ENCODE measurements at regions not wholly inside any gene's neighbourhood (a gene's known extent, or its start where the extent isn't known, plus 50 kb on each side); places are given as distances from the start of the nearest gene placed in this dataset.
"Not testable (repeated sequence)": the region's sequence is repeated elsewhere in the genome, so short reads cannot be mapped to it uniquely, and the experiment has no call there.

- not testable (repeated sequence) for H3K4me1 ChIP-seq (ENCODE audit: control insufficient read depth in 3 of 3, insufficient read depth in 2 of 3, low read depth in 1 of 3, low read length in 2 of 3); H3K4me3 ChIP-seq (ENCODE audit: low read depth in 1 of 3, low read length in 3 of 3); FAIRE-seq; H3K27me3 ChIP-seq (ENCODE audit: control insufficient read depth in 3 of 3, insufficient read depth in 3 of 3, low read length in 3 of 3); H3K9me3 ChIP-seq (ENCODE audit: control insufficient read depth in 2 of 2, insufficient read depth in 1 of 2, low read depth in 1 of 2, low read length in 1 of 2); H3K36me3 ChIP-seq (ENCODE audit: control insufficient read depth in 3 of 3, insufficient read depth in 2 of 3, low read depth in 1 of 3, low read length in 3 of 3); DNase-seq; H3K27ac ChIP-seq (ENCODE audit: low read depth in 1 of 3, low read length in 2 of 3)
- 72 to 81% (median 78%) methylated on average over 1 of the region's 1 CpG for WGBS, 3 donors
These were observed 435.8 kb upstream of the DEFB115 start for GRCh38 chr20:30821615-30822014.

DNA sequence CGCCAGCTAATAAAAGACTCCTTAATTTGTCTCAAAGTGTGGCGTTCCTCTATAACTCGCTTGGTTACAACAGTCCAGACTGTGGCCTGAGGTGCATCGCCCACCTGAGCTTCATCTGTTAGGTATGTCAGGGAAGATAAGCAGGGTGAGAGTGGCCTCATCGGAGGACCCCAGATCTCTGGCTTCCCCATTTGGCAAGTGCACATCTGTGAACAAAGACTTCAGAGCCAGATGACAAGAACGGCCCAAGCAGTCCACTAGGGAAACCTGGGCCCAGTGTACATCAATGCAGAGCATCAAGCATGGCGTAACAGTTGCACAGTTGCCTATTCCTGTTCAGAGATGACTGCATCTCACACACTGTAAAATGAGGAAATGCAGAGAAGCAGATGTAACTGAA is 432.8 kb upstream of the DEFB115 start:
- H3K27ac ChIP-seq (ENCODE audit: low read depth in 1 of 3, low read length in 2 of 3); H3K36me3 ChIP-seq (ENCODE audit: control insufficient read depth in 3 of 3, insufficient read depth in 2 of 3, low read depth in 1 of 3, low read length in 3 of 3); H3K4me3 ChIP-seq (ENCODE audit: low read depth in 1 of 3, low read length in 3 of 3); H3K27me3 ChIP-seq (ENCODE audit: control insufficient read depth in 3 of 3, insufficient read depth in 3 of 3, low read length in 3 of 3); FAIRE-seq; H3K4me1 ChIP-seq (ENCODE audit: control insufficient read depth in 3 of 3, insufficient read depth in 2 of 3, low read depth in 1 of 3, low read length in 2 of 3); DNase-seq; H3K9me3 ChIP-seq (ENCODE audit: control insufficient read depth in 2 of 2, insufficient read depth in 1 of 2, low read depth in 1 of 2, low read length in 1 of 2): not testable (repeated sequence)
- 75 to 79% (median 77%) methylated on average over 7 of the region's 7 CpGs for whole genome bisulfite sequencing, 3 donors

DNA sequence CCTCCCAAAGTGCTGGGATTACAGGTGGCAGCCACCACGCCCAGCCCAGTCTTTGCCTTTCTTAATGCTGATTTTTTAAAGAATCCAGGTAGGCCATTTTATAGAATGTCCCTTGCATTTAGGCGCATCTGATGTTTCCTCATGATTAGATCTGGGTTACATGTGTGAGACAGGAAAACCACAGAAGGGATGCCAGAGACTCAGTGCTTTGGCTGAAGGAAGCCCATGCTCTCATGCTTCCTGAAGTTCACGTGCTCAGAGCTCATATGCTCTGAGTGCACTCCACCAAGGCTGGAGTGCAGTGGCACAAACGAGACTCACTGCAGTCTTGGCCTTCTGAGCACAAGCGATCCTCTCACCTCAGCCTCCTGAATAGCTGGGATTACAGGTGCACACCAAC is 411.5 kb upstream of the DEFB115 start:
- H3K4me1 ChIP-seq (ENCODE audit: control insufficient read depth in 3 of 3, insufficient read depth in 2 of 3, low read depth in 1 of 3, low read length in 2 of 3); H3K27me3 ChIP-seq (ENCODE audit: control insufficient read depth in 3 of 3, insufficient read depth in 3 of 3, low read length in 3 of 3); H3K4me3 ChIP-seq (ENCODE audit: low read depth in 1 of 3, low read length in 3 of 3); H3K36me3 ChIP-seq (ENCODE audit: control insufficient read depth in 3 of 3, insufficient read depth in 2 of 3, low read depth in 1 of 3, low read length in 3 of 3); H3K27ac ChIP-seq (ENCODE audit: low read depth in 1 of 3, low read length in 2 of 3); FAIRE-seq; H3K9me3 ChIP-seq (ENCODE audit: control insufficient read depth in 2 of 2, insufficient read depth in 1 of 2, low read depth in 1 of 2, low read length in 1 of 2); DNase-seq: not testable (repeated sequence)
- 73 to 77% (median 73%) methylated on average over 5 of the region's 5 CpGs for WGBS, 3 donors

- not testable (repeated sequence) for H3K27me3 ChIP-seq (ENCODE audit: control insufficient read depth in 3 of 3, insufficient read depth in 3 of 3, low read length in 3 of 3); DNase-seq; H3K36me3 ChIP-seq (ENCODE audit: control insufficient read depth in 3 of 3, insufficient read depth in 2 of 3, low read depth in 1 of 3, low read length in 3 of 3); H3K4me3 ChIP-seq (ENCODE audit: low read depth in 1 of 3, low read length in 3 of 3); H3K27ac ChIP-seq (ENCODE audit: low read depth in 1 of 3, low read length in 2 of 3); H3K4me1 ChIP-seq (ENCODE audit: control insufficient read depth in 3 of 3, insufficient read depth in 2 of 3, low read depth in 1 of 3, low read length in 2 of 3); FAIRE-seq
- 73 to 79% (median 79%) methylated on average over 11 to 12 of the region's 12 CpGs for WGBS, 3 donors
- H3K9me3 ChIP-seq (ENCODE audit: control insufficient read depth in 2 of 2, insufficient read depth in 1 of 2, low read depth in 1 of 2, low read length in 1 of 2), result peaks cover 3 to 21% of the 10 kb centered on the region in 2 donors
These were observed 389.2 kb upstream of the DEFB115 start for GRCh38 chr20:30868271-30868670.

DNA sequence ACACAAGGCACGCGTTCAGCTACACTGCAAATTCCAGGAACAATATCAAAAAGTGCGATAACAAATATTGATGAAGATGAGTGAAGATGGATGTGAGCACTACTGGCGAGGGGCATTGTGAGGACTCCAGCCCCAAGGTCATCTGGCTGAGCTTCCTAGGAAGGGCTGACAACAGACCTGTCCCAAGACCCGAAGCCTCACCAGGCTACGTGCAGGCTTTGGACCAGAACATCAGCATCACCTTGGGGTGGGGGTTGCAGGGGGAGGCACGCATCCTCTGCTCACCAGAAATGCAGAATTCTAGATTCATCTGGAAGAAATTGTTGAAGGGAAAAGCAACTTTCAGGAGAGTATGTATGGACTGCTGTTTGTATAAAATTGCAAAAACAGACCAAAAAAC is 386.3 kb upstream of the DEFB115 start:
- not testable (repeated sequence) for H3K36me3 ChIP-seq (ENCODE audit: control insufficient read depth in 3 of 3, insufficient read depth in 2 of 3, low read depth in 1 of 3, low read length in 3 of 3); FAIRE-seq; H3K4me1 ChIP-seq (ENCODE audit: control insufficient read depth in 3 of 3, insufficient read depth in 2 of 3, low read depth in 1 of 3, low read length in 2 of 3); H3K27me3 ChIP-seq (ENCODE audit: control insufficient read depth in 3 of 3, insufficient read depth in 3 of 3, low read length in 3 of 3); H3K4me3 ChIP-seq (ENCODE audit: low read depth in 1 of 3, low read length in 3 of 3); DNase-seq; H3K27ac ChIP-seq (ENCODE audit: low read depth in 1 of 3, low read length in 2 of 3)
- peaks cover 3 to 19% of the 10 kb centered on the region in 2 donors for H3K9me3 ChIP-seq (ENCODE audit: control insufficient read depth in 2 of 2, insufficient read depth in 1 of 2, low read depth in 1 of 2, low read length in 1 of 2)
- 70 to 78% (median 70%) methylated on average over 7 of the region's 7 CpGs for WGBS, 3 donors

- WGBS, 3 donors, result 58 to 69% (median 63%) methylated on average over 7 of the region's 7 CpGs
These were observed 385.2 kb upstream of the DEFB115 start for GRCh38 chr20:30872252-30872651.

GRCh38 chr20:30875868-30876267 is 381.6 kb upstream of the DEFB115 start:
- DNase-seq; H3K9me3 ChIP-seq (ENCODE audit: control insufficient read depth in 2 of 2, insufficient read depth in 1 of 2, low read depth in 1 of 2, low read length in 1 of 2); FAIRE-seq: not testable (repeated sequence)

More at GRCh38 chr20:30872252-30872651, 385.2 kb upstream of the DEFB115 start:
- H3K36me3 ChIP-seq (ENCODE audit: control insufficient read depth in 3 of 3, insufficient read depth in 2 of 3, low read depth in 1 of 3, low read length in 3 of 3); DNase-seq; H3K4me3 ChIP-seq (ENCODE audit: low read depth in 1 of 3, low read length in 3 of 3); H3K4me1 ChIP-seq (ENCODE audit: control insufficient read depth in 3 of 3, insufficient read depth in 2 of 3, low read depth in 1 of 3, low read length in 2 of 3); H3K27ac ChIP-seq (ENCODE audit: low read depth in 1 of 3, low read length in 2 of 3); H3K27me3 ChIP-seq (ENCODE audit: control insufficient read depth in 3 of 3, insufficient read depth in 3 of 3, low read length in 3 of 3); FAIRE-seq: not testable (repeated sequence)
- H3K9me3 ChIP-seq (ENCODE audit: control insufficient read depth in 2 of 2, insufficient read depth in 1 of 2, low read depth in 1 of 2, low read length in 1 of 2), result peaks cover 1 to 14% of the 10 kb centered on the region in 2 donors

GRCh38 chr20:30891400-30891799 is 366.1 kb upstream of the DEFB115 start:
- not testable (repeated sequence) for H3K36me3 ChIP-seq (ENCODE audit: control insufficient read depth in 3 of 3, insufficient read depth in 2 of 3, low read depth in 1 of 3, low read length in 3 of 3); H3K27ac ChIP-seq (ENCODE audit: low read depth in 1 of 3, low read length in 2 of 3); DNase-seq; FAIRE-seq; H3K27me3 ChIP-seq (ENCODE audit: control insufficient read depth in 3 of 3, insufficient read depth in 3 of 3, low read length in 3 of 3); H3K4me3 ChIP-seq (ENCODE audit: low read depth in 1 of 3, low read length in 3 of 3); H3K9me3 ChIP-seq (ENCODE audit: control insufficient read depth in 2 of 2, insufficient read depth in 1 of 2, low read depth in 1 of 2, low read length in 1 of 2); H3K4me1 ChIP-seq (ENCODE audit: control insufficient read depth in 3 of 3, insufficient read depth in 2 of 3, low read depth in 1 of 3, low read length in 2 of 3)
- 11 to 53% (median 34%) methylated on average over 20 of the region's 20 CpGs for WGBS, 3 donors

More at GRCh38 chr20:30875868-30876267, 381.6 kb upstream of the DEFB115 start:
- not testable (repeated sequence) for H3K27me3 ChIP-seq (ENCODE audit: control insufficient read depth in 3 of 3, insufficient read depth in 3 of 3, low read length in 3 of 3); H3K36me3 ChIP-seq (ENCODE audit: control insufficient read depth in 3 of 3, insufficient read depth in 2 of 3, low read depth in 1 of 3, low read length in 3 of 3); H3K4me1 ChIP-seq (ENCODE audit: control insufficient read depth in 3 of 3, insufficient read depth in 2 of 3, low read depth in 1 of 3, low read length in 2 of 3); H3K27ac ChIP-seq (ENCODE audit: low read depth in 1 of 3, low read length in 2 of 3); H3K4me3 ChIP-seq (ENCODE audit: low read depth in 1 of 3, low read length in 3 of 3)

GRCh38 chr20:30892541-30893345 is 364.7 kb upstream of the DEFB115 start:
- no peak overlapping the region for H3K4me3 ChIP-seq (ENCODE audit: low read depth in 1 of 3, low read length in 3 of 3)
- H3K36me3 ChIP-seq (ENCODE audit: control insufficient read depth in 3 of 3, insufficient read depth in 2 of 3, low read depth in 1 of 3, low read length in 3 of 3), result no peaks in the 10 kb centered on the region
- H3K27me3 ChIP-seq (ENCODE audit: control insufficient read depth in 3 of 3, insufficient read depth in 3 of 3, low read length in 3 of 3), result peaks cover 0 to 5% (median 0%) of the 10 kb centered on the region in 3 donors
- H3K9me3 ChIP-seq (ENCODE audit: control insufficient read depth in 2 of 2, insufficient read depth in 1 of 2, low read depth in 1 of 2, low read length in 1 of 2), result peaks cover 2 to 6% of the 10 kb centered on the region in 2 donors
- H3K4me1 ChIP-seq (ENCODE audit: control insufficient read depth in 3 of 3, insufficient read depth in 2 of 3, low read depth in 1 of 3, low read length in 2 of 3), result no peaks in the 10 kb centered on the region
- 9 to 66% (median 60%) methylated on average over 38 of the region's 38 CpGs for WGBS, 3 donors
- DNase-seq (no peak), FAIRE-seq (no peak)
- H3K27ac ChIP-seq (ENCODE audit: low read depth in 1 of 3, low read length in 2 of 3), result no peak overlapping the region
